ENCODE measurements at regions not wholly inside any gene's neighbourhood (a gene's known extent, or its start where the extent isn't known, plus 50 kb on each side); places are given as distances from the start of the nearest gene placed in this dataset.

DNA sequence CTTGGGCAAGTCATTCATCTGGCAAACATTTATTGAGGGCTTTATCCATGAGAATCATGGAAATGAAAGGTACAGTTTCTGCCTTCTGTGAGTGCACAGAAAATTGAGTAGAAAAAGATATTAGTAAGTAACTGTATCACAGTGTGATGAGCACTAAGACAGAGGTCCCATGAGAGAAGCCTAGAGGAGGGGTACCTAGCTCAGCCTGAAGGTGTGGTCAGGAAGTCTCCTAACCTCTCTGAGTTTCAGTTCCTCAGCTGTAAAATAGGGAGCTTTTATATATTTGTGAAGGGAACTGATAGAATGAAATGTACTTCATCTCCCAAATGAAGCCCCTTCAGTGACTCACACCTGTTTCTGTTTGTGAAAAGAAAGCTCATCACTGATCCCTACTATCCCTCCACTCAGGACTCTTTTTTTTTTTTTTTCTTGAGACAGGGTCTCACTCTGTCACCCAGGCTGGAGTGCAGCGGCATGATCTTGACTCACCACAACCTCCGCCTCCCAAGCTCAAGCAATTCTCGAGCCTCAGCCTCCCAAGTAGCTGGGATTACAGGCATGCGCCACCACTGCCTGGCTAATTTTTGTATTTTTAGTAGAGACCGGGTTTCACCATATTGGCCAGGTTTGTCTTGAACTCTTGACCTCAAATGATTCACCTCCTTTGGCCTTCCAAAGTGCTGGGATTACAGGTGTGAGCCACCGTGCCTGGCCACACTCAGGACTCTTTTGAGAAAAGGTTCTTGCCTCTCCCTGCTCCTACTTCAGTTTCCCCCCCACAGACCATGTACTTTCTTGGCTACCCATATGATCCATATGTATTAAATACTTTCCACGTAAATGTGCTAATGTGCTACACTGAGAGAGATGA is 93.7 kb upstream of the FUT8 start:
- TF ChIP-seq, protein P1, sequence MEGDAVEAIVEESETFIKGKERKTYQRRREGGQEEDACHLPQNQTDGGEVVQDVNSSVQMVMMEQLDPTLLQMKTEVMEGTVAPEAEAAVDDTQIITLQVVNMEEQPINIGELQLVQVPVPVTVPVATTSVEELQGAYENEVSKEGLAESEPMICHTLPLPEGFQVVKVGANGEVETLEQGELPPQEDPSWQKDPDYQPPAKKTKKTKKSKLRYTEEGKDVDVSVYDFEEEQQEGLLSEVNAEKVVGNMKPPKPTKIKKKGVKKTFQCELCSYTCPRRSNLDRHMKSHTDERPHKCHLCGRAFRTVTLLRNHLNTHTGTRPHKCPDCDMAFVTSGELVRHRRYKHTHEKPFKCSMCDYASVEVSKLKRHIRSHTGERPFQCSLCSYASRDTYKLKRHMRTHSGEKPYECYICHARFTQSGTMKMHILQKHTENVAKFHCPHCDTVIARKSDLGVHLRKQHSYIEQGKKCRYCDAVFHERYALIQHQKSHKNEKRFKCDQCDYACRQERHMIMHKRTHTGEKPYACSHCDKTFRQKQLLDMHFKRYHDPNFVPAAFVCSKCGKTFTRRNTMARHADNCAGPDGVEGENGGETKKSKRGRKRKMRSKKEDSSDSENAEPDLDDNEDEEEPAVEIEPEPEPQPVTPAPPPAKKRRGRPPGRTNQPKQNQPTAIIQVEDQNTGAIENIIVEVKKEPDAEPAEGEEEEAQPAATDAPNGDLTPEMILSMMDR (IDR thresholded peaks at IDR 0.05): no peak
- TF ChIP-seq POLR2A (IDR thresholded peaks at IDR 0.05; ENCODE audit: low read depth) (no peak), POLR2AphosphoS5 (IDR thresholded peaks at IDR 0.05) (no peak), EP300 (IDR thresholded peaks at IDR 0.05) (no peak)

Measured in esophagus muscularis mucosa (tissue), 4 donors.